ENCODE measurements at regions not wholly inside any gene's neighbourhood (a gene's known extent, or its start where the extent isn't known, plus 50 kb on each side); places are given as distances from the start of the nearest gene placed in this dataset.

DNA sequence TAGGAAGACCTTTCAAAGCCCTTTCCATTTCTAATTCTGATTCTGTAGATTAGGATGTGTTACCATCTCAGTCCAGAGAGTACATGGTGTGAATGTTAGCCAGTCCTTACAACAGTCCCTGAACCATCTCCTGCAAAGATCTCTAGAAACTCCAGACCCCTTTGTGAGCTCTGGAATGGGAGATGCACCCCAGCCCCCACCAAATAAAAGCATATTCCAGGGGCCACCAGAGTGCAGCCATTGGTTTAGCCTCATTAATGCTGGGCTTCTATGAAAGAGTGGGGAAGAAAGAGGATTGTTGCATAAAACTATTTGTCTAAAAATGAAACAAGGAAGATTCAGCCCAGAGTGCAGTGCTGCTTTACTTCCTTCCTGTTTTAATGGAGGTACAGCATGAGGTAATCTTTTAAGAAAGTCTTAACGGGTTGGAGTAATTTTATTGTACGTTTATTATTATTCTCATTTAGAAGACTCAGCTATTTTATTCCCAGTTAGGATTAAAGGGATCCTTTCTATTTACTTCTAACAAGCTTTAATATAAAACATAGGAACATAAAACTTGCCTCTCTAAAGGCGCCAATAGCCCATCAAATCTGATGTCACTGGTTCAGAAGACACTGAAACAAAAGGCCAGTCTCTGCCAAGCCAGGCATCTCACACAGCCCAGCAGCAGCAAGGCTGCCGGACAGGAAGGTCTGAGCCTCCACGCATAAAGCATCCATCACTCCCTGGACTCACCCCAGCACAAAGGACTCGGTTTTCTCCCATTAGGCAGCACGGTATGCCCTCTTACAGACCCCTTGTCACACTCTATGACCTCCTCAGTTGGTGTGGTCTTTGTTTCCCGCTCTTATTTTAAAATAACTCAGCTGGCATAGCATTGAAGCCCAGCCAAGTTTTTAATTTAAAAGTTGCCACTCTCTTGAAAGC, 203.9 kb upstream of the BLID start:
- H3K4me3 ChIP-seq (ENCODE audit: low read depth, low read length): no peak overlapping the region
- TF ChIP-seq, protein P1, sequence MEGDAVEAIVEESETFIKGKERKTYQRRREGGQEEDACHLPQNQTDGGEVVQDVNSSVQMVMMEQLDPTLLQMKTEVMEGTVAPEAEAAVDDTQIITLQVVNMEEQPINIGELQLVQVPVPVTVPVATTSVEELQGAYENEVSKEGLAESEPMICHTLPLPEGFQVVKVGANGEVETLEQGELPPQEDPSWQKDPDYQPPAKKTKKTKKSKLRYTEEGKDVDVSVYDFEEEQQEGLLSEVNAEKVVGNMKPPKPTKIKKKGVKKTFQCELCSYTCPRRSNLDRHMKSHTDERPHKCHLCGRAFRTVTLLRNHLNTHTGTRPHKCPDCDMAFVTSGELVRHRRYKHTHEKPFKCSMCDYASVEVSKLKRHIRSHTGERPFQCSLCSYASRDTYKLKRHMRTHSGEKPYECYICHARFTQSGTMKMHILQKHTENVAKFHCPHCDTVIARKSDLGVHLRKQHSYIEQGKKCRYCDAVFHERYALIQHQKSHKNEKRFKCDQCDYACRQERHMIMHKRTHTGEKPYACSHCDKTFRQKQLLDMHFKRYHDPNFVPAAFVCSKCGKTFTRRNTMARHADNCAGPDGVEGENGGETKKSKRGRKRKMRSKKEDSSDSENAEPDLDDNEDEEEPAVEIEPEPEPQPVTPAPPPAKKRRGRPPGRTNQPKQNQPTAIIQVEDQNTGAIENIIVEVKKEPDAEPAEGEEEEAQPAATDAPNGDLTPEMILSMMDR (IDR thresholded peaks at IDR 0.05; ENCODE audit: borderline replicate concordance, insufficient read depth, low read depth, low read length): no peak

DNA sequence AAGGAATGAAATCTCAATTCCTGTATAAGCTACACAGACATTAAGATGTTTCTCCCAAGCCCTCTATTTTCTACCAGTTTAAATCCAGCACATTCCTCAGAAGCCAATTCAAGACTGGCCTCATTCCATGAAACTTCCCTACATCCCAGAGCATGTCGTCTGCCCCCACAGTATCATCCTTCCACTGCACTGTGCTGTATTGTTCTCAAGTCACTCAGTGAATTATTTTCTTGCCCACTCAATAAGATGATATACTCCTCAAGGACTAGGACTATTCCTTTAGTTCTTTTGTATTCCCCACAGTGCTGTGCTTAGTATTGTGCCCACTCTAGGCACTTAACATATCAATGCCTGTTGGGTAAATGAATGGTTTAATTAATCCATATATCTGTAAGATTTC, 203.1 kb upstream of the BLID start:
- no peak overlapping the region for H3K4me3 ChIP-seq (ENCODE audit: low read depth, low read length)
- TF ChIP-seq, protein P1 (IDR thresholded peaks at IDR 0.05; ENCODE audit: borderline replicate concordance, insufficient read depth, low read depth, low read length): no peak

GRCh38 chr11:122317305-122317704, 201.3 kb upstream of the BLID start:
- no peak overlapping the region for H3K4me3 ChIP-seq (ENCODE audit: low read depth, low read length)
- TF ChIP-seq, protein P1 (IDR thresholded peaks at IDR 0.05; ENCODE audit: borderline replicate concordance, insufficient read depth, low read depth, low read length): no peak

DNA sequence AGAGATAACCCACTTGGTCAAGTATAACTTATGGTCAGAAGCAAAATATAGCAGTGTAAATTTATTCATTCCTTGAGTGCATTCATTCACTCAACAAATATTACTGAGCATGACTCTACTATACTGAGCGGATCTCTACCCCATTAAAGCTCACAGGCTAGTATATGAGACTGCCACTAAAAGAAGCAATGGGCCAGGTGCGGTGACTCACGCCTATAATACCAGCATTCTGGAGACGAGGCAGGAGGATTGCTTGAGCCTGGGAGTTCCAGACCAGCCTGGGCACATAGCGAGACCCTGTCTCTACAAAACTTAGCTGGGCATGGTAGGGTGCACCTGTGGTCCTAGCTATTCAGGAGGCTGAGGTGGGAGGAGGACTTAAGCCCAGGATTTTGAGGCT, 197.6 kb upstream of the BLID start:
- TF ChIP-seq, protein P1 (IDR thresholded peaks at IDR 0.05; ENCODE audit: borderline replicate concordance, insufficient read depth, low read depth, low read length): no peak
- no peak overlapping the region for H3K4me3 ChIP-seq (ENCODE audit: low read depth, low read length)

DNA sequence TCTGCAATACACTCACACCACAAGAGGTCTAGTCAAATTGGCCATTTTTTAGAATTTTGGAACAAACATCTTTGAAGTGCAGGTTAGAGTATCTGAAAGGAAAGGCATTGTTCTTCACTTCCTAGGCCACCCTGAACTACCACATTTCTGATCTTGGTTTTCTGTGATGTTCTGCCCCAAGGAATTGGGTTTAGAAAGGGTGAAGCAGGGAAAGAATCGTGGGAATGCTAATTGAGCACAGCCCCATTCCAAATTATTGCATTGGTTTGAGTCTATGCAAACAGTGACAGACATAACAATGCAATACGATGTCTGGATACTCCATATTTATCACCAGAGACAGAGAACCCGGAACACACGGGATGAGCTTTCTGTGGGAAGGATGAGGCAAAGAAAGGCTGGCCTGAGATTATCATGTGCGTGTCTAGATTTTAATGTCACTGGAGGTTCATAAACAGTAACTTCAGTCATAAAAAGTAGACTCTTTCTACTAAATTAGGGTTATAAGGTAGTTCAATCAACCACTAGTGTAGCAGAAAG, 195.3 kb upstream of the BLID start:
- TF ChIP-seq, protein P1 (IDR thresholded peaks at IDR 0.05; ENCODE audit: borderline replicate concordance, insufficient read depth, low read depth, low read length): no peak
- H3K4me3 ChIP-seq (ENCODE audit: low read depth, low read length): no peak overlapping the region

- TF ChIP-seq, protein P1 (IDR thresholded peaks at IDR 0.05; ENCODE audit: borderline replicate concordance, insufficient read depth, low read depth, low read length): no peak
- no peak overlapping the region for H3K4me3 ChIP-seq (ENCODE audit: low read depth, low read length)
These were observed 194.8 kb upstream of the BLID start for GRCh38 chr11:122310766-122311165.
